ENCODE measurements at regions not wholly inside any gene's neighbourhood (a gene's known extent, or its start where the extent isn't known, plus 50 kb on each side); places are given as distances from the start of the nearest gene placed in this dataset.
"Not testable (repeated sequence)": the region's sequence is repeated elsewhere in the genome, so short reads cannot be mapped to it uniquely, and the experiment has no call there.

DNA sequence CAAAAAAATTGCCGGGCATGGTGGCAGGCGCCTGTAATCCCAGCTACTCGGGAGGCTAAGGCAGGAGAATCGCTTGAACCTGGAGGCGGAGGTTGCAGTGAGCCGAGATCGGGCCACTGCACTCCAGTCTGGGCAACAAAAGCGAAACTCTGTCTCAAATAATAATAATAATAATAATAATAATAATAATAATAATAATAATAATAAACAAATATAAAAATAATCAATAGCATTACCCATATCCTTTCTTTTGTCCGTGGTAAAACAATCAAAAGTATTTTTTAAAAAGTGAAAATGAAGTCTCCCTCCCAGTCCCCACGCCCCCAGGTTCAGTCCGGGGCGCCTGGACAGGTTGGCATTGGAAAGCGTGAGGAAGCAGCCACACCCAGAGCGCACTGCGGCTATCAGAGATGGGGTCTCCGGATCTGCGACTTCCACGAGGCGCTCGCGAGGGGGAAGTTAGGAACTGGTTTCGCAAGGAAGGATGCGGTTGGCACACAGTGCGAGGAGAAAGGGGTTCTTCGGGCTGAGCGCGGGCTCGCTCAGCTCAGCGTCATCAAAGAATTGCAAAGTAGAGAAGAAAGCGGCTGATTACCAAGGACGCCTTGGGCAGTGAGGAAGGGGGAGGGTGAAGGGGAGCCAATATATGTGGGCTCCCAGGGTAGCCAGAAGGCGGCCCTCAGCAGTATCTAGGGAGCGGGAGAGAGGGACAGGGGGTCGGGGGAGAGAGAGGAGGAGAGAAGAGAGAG is 69.5 kb upstream of the EPHB3 start:
- Histone ChIP-seq H3K9me3 (ENCODE audit: control insufficient read depth, insufficient read depth, low read length) (no peaks in the 10 kb centered on the region), H3K4me3 (ENCODE audit: low read depth, low read length) (peak overlapping the region; percentile 57), H3K4me1 (ENCODE audit: control insufficient read depth, insufficient read depth, low read length) (no peaks in the 10 kb centered on the region), H3K27ac (ENCODE audit: low read depth, low read length) (no peak overlapping the region), H3K9ac (ENCODE audit: low read depth, low read length) (no peak overlapping the region), H3K36me3 (ENCODE audit: control insufficient read depth, insufficient read depth, low read length) (no peaks in the 10 kb centered on the region), H3K27me3 (ENCODE audit: control insufficient read depth, insufficient read depth, low read length) (peaks cover 65% of the 10 kb centered on the region)

- Histone ChIP-seq H3K9me3 (ENCODE audit: control insufficient read depth, insufficient read depth, low read length) (no peaks in the 10 kb centered on the region), H3K27ac (ENCODE audit: low read depth, low read length) (no peak overlapping the region), H3K36me3 (ENCODE audit: control insufficient read depth, insufficient read depth, low read length) (no peaks in the 10 kb centered on the region), H3K9ac (ENCODE audit: low read depth, low read length) (no peak overlapping the region), H3K4me1 (ENCODE audit: control insufficient read depth, insufficient read depth, low read length) (peaks cover 9% of the 10 kb centered on the region), H3K27me3 (ENCODE audit: control insufficient read depth, insufficient read depth, low read length) (peaks cover 30% of the 10 kb centered on the region), H3K4me3 (ENCODE audit: low read depth, low read length) (no peak overlapping the region)
These were observed 64.7 kb upstream of the EPHB3 start for GRCh38 chr3:184496933-184497332.

DNA sequence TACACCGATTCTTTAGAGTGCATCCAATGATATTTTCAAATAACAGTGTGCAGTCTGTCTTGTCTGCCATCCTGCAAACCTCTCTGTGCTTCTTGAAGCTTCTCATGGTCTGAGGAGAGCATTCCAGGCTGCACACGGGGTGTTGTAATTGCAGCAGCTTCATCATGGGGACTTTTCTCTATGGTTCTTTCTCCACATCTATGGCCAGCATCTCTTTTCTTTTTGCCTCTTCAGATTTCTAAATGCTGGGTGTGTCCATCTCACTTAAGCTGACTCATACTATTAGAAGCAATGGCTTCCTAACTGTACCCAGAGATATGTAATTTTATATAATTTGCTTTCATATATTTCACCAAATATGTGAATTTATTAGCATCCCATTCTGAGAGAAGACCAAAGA is 63.8 kb upstream of the EPHB3 start:
- H3K4me3 ChIP-seq (ENCODE audit: low read depth, low read length): no peak overlapping the region
- no peak overlapping the region for H3K9ac ChIP-seq (ENCODE audit: low read depth, low read length)
- H3K27me3 ChIP-seq (ENCODE audit: control insufficient read depth, insufficient read depth, low read length): peaks cover 22% of the 10 kb centered on the region
- H3K4me1 ChIP-seq (ENCODE audit: control insufficient read depth, insufficient read depth, low read length): peaks cover 9% of the 10 kb centered on the region
- no peaks in the 10 kb centered on the region for H3K9me3 ChIP-seq (ENCODE audit: control insufficient read depth, insufficient read depth, low read length)
- H3K36me3 ChIP-seq (ENCODE audit: control insufficient read depth, insufficient read depth, low read length): no peaks in the 10 kb centered on the region
- H3K27ac ChIP-seq (ENCODE audit: low read depth, low read length): no peak overlapping the region

GRCh38 chr3:184498986-184499606 is 62.5 kb upstream of the EPHB3 start:
- Histone ChIP-seq H3K4me1 (ENCODE audit: control insufficient read depth, insufficient read depth, low read length) (peaks cover 9% of the 10 kb centered on the region), H3K9me3 (ENCODE audit: control insufficient read depth, insufficient read depth, low read length) (no peaks in the 10 kb centered on the region), H3K9ac (ENCODE audit: low read depth, low read length) (no peak overlapping the region), H3K27me3 (ENCODE audit: control insufficient read depth, insufficient read depth, low read length) (peaks cover 10% of the 10 kb centered on the region), H3K36me3 (ENCODE audit: control insufficient read depth, insufficient read depth, low read length) (no peaks in the 10 kb centered on the region), H3K27ac (ENCODE audit: low read depth, low read length) (no peak overlapping the region), H3K4me3 (ENCODE audit: low read depth, low read length) (no peak overlapping the region)

DNA sequence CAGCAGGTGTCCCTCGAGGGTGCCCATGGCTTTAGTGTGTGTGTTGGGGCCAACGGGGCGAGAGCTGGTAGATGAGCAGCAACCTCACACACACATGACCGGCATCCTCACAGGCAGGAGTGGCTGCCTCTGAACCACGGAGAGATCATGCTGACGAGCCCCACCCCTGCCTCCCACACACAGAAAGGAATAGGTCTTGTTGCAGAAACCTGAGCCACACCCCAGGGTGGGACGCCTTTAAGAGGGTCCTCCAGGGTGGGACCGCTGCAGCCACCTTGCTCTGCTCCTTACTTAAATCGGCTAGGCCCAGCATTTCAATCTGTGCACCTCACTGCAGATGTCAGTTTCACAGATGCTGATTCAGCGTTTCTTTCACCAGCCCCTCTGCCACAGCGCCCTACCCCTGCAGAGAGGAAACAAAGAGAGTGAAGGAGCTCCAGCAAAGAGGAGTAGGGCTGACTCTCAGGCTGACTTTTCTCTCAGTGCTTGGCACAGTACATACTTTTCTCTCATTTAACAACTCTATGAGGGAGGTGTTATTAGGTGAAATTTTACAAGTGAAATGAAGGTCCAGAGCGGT is 61.2 kb upstream of the EPHB3 start:
- Histone ChIP-seq H3K27ac (ENCODE audit: low read depth, low read length) (peak overlapping the region; percentile 54), H3K4me3 (ENCODE audit: low read depth, low read length) (no peak overlapping the region), H3K36me3 (ENCODE audit: control insufficient read depth, insufficient read depth, low read length) (no peaks in the 10 kb centered on the region), H3K9ac (ENCODE audit: low read depth, low read length) (no peak overlapping the region), H3K27me3 (ENCODE audit: control insufficient read depth, insufficient read depth, low read length) (peaks cover 5% of the 10 kb centered on the region; the same call in 1 of the 2 replicates), H3K9me3 (ENCODE audit: control insufficient read depth, insufficient read depth, low read length) (no peaks in the 10 kb centered on the region), H3K4me1 (ENCODE audit: control insufficient read depth, insufficient read depth, low read length) (peaks cover 9% of the 10 kb centered on the region)

DNA sequence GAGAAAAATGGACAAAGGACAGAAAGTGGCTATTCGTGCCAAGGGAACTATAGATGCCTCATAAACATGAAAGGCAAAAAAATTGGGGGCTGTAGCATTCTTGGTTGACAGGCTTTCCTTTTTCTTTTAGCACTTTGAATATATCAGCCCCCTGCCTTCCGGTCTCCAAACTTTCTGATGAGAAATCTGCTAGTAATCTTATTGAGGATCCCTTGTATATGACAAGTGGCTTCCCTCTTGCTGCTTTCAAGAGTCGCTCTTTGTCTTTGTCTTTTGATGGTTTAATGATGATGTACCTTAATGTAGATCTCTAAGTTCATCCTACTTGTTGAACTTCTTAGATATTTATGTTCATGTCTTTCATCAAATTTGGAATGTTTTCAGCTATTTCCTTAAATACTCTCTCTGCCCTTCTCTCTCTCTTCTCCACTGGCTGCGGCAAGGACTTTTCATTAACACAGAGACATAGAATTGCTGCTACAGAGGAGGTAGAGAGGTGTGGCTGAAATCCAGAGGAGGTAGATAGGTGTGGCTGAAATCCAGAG is 59.4 kb upstream of the EPHB3 start:
- no peaks in the 10 kb centered on the region for H3K9me3 ChIP-seq (ENCODE audit: control insufficient read depth, insufficient read depth, low read length)
- H3K9ac ChIP-seq (ENCODE audit: low read depth, low read length): no peak overlapping the region
- H3K27me3 ChIP-seq (ENCODE audit: control insufficient read depth, insufficient read depth, low read length): peaks cover 3% of the 10 kb centered on the region; the same call in 1 of the 2 replicates
- H3K36me3 ChIP-seq (ENCODE audit: control insufficient read depth, insufficient read depth, low read length): no peaks in the 10 kb centered on the region
- no peak overlapping the region for H3K27ac ChIP-seq (ENCODE audit: low read depth, low read length)
- H3K4me3 ChIP-seq (ENCODE audit: low read depth, low read length): no peak overlapping the region
- H3K4me1 ChIP-seq (ENCODE audit: control insufficient read depth, insufficient read depth, low read length): peaks cover 9% of the 10 kb centered on the region

- not testable (repeated sequence) for H3K9me3 ChIP-seq (ENCODE audit: control insufficient read depth, insufficient read depth, low read length); H3K4me3 ChIP-seq (ENCODE audit: low read depth, low read length); H3K9ac ChIP-seq (ENCODE audit: low read depth, low read length); H3K27ac ChIP-seq (ENCODE audit: low read depth, low read length); H3K4me1 ChIP-seq (ENCODE audit: control insufficient read depth, insufficient read depth, low read length); H3K36me3 ChIP-seq (ENCODE audit: control insufficient read depth, insufficient read depth, low read length); H3K27me3 ChIP-seq (ENCODE audit: control insufficient read depth, insufficient read depth, low read length)
These were observed 58.7 kb upstream of the EPHB3 start for GRCh38 chr3:184502841-184503240.

- Histone ChIP-seq H3K27ac (ENCODE audit: low read depth, low read length) (no peak overlapping the region), H3K4me1 (ENCODE audit: control insufficient read depth, insufficient read depth, low read length) (peaks cover 9% of the 10 kb centered on the region), H3K27me3 (ENCODE audit: control insufficient read depth, insufficient read depth, low read length) (peaks cover 4% of the 10 kb centered on the region; the same call in 1 of the 2 replicates), H3K36me3 (ENCODE audit: control insufficient read depth, insufficient read depth, low read length) (no peaks in the 10 kb centered on the region), H3K9me3 (ENCODE audit: control insufficient read depth, insufficient read depth, low read length) (no peaks in the 10 kb centered on the region), H3K4me3 (ENCODE audit: low read depth, low read length) (no peak overlapping the region), H3K9ac (ENCODE audit: low read depth, low read length) (no peak overlapping the region)
These were observed 57.9 kb upstream of the EPHB3 start for GRCh38 chr3:184503647-184504046.

GRCh38 chr3:184505076-184505878 is 56.3 kb upstream of the EPHB3 start:
- H3K4me3 ChIP-seq (ENCODE audit: low read depth, low read length): no peak overlapping the region
- no peak overlapping the region for H3K9ac ChIP-seq (ENCODE audit: low read depth, low read length)
- peaks cover 5% of the 10 kb centered on the region; the same call in 1 of the 2 replicates for H3K27me3 ChIP-seq (ENCODE audit: control insufficient read depth, insufficient read depth, low read length)
- peaks cover 16% of the 10 kb centered on the region for H3K4me1 ChIP-seq (ENCODE audit: control insufficient read depth, insufficient read depth, low read length)
- H3K27ac ChIP-seq (ENCODE audit: low read depth, low read length): no peak overlapping the region
- no peaks in the 10 kb centered on the region for H3K36me3 ChIP-seq (ENCODE audit: control insufficient read depth, insufficient read depth, low read length)
- H3K9me3 ChIP-seq (ENCODE audit: control insufficient read depth, insufficient read depth, low read length): no peaks in the 10 kb centered on the region

GRCh38 chr3:184506561-184506991 is 55.0 kb upstream of the EPHB3 start:
- H3K27me3 ChIP-seq (ENCODE audit: control insufficient read depth, insufficient read depth, low read length): peaks cover 18% of the 10 kb centered on the region
- peaks cover 12% of the 10 kb centered on the region; the same call in 1 of the 2 replicates for H3K4me1 ChIP-seq (ENCODE audit: control insufficient read depth, insufficient read depth, low read length)
- no peak overlapping the region for H3K27ac ChIP-seq (ENCODE audit: low read depth, low read length)
- no peak overlapping the region for H3K4me3 ChIP-seq (ENCODE audit: low read depth, low read length)
- H3K36me3 ChIP-seq (ENCODE audit: control insufficient read depth, insufficient read depth, low read length): no peaks in the 10 kb centered on the region
- H3K9me3 ChIP-seq (ENCODE audit: control insufficient read depth, insufficient read depth, low read length): no peaks in the 10 kb centered on the region
- no peak overlapping the region for H3K9ac ChIP-seq (ENCODE audit: low read depth, low read length)

Data from HUES48 (cell line).